ENCODE measurements at regions not wholly inside any gene's neighbourhood (a gene's known extent, or its start where the extent isn't known, plus 50 kb on each side); places are given as distances from the start of the nearest gene placed in this dataset.
A peak's percentile ranks its signal among the peaks of the same experiment; 100 is the strongest.
"Not testable (repeated sequence)": the region's sequence is repeated elsewhere in the genome, so short reads cannot be mapped to it uniquely, and the experiment has no call there.

DNA sequence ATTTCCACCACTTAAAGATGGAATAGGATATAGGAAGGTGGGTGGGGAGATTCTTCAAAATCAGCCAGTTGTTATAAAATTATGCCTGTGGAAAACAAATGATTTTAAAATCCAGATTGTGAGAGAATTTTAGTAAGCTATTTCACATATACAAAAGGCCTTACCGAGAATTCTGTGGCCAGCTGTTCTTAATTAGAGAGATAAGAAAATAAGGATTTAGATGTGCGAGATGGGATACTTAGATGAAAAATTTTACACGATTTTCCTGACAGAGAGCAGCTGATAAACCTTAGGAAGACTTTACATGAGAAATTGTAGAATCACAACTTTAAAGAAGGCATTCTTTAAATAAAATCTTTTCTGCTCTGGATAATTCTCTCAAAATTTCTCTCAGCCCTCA, 94.5 kb upstream of the IQCM start:
- no peak for DNase-seq (ENCODE audit: low spot score)
- H3K27ac ChIP-seq = no peak overlapping the region
- no peak for TF ChIP-seq CTCF (IDR thresholded peaks at IDR 0.05)
- H3K4me3 ChIP-seq = no peak overlapping the region

DNA sequence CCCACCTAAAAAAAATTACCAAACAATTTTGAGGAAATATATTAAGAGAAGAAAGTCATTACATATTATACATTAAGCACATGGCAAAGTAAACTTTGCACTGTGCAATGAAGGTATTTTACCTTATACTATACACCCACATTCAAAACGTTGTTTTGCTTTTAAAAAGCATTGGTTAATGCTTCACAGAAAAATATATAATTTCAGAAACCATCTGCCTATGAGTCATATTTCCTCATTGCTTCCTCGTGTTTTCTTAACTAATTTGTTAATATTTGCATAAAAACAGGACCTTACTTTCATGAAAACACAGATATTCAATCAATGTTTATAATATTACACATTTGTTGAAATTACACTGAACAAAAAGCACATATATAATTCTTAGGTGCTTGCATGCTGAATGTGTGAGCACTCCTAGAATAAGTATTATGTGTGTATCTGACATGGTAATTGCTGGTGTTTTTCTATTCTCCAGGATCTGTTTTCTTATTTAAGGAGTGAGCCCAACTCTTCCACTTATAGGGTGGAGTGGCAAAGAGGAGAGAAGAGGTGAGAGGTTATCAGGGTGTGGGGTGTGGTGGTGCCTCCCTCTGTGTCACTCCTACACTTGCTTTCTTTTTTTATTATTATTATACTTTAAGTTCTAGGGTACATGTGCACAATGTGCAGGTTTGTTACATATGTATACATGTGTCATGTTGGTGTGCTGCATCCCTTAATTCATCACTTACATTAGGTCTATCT, 95.1 kb upstream of the IQCM start:
- no peak for DNase-seq (ENCODE audit: low spot score)
- H3K27ac ChIP-seq = no peak overlapping the region
- no peak for TF ChIP-seq CTCF (IDR thresholded peaks at IDR 0.05)
- no peak overlapping the region for H3K4me3 ChIP-seq

DNA sequence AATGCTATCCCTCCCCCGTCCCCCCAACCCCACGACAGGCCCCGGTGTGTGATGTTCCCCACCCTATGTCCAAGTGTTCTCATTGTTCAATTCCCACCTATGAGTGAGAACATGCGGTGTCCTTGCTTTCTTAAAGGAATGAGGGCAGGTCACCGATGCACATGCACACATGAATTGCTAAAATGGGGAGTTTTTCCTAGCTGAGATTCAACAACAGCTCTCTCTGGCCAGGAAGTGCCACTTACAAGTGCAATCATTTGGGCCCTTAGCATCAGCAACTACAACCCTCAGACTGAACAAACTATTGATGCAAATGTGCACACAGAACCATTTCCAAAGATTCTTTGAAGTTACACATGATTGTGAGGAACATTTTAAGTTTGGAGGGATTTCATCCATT, 95.7 kb upstream of the IQCM start:
- TF ChIP-seq CTCF (IDR thresholded peaks at IDR 0.05) = no peak
- DNase-seq (ENCODE audit: low spot score) = no peak
- no peak overlapping the region for H3K4me3 ChIP-seq
- no peak overlapping the region for H3K27ac ChIP-seq

GRCh38 chr4:149912000-149912399, 96.4 kb upstream of the IQCM start:
- no peak for DNase-seq (ENCODE audit: low spot score)
- Histone ChIP-seq H3K4me3 (no peak overlapping the region), H3K27ac (no peak overlapping the region)
- TF ChIP-seq CTCF (IDR thresholded peaks at IDR 0.05) = no peak

DNA sequence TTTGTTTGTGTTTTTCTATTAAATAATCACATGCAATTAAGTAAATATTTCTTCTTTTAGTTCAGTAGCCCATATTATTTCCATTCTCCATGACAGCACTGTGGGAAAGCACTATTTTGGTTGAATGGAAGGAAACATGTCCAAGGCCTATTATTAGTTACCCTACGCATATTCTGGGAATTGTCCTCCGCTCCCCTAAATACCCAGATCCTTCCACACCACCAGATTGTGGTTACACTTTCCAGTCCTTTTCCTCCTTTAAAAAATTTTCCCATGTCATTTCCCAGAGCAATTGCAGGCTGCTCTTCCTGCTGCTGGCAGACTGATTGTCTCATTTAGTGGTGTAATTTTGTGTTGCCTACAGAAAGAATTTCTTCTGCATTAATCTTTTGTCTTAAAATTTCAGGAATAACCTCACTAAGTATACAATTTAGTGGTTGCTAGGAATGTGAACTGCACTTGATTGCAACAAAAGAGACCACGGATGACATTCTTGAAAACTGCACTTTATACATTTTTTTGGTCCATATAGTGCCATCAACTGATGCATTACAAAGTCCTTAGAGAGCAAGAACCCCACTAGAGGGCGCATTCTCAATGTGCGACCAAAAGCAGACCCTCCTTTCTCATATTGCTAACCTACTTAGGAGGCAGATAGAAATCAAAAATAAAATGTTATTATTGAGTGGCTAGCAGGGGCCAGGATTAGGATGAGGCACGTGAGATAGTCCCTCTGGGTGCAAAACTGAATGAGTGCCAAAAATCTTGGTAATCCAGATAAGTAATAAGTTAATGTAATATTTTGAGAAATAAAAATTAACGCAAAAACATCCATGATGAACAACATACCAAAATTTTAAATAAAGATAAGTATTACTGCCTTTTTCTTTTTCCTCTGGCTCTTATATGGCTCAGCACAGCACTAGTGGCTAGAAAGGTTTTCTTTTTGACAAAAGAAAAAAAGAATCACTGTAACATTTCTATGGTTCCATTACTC, 98.8 kb upstream of the IQCM start:
- no peak for DNase-seq (ENCODE audit: low spot score)
- TF ChIP-seq CTCF (IDR thresholded peaks at IDR 0.05) = peak; percentile 19
- H3K4me3 ChIP-seq = no peak overlapping the region
- H3K27ac ChIP-seq = peak overlapping the region in 1 of 2 donors; percentile 7

GRCh38 chr4:149915735-149916134, 100.1 kb upstream of the IQCM start:
- DNase-seq (ENCODE audit: low spot score) = not testable (repeated sequence)

GRCh38 chr4:149923736-149924135, 108.1 kb upstream of the IQCM start:
- Histone ChIP-seq H3K4me3 (no peak overlapping the region), H3K27ac (no peak overlapping the region)
- no peak for TF ChIP-seq CTCF (IDR thresholded peaks at IDR 0.05)
- no peak for DNase-seq (ENCODE audit: low spot score)

More at GRCh38 chr4:149915735-149916134, 100.1 kb upstream of the IQCM start:
- H3K4me3 ChIP-seq, H3K27ac ChIP-seq: not testable (repeated sequence)

Measured in coronary artery (tissue), 2 donors.